HG03280 (cell line): ENCODE measurements at regions not wholly inside any gene's neighbourhood (a gene's known extent, or its start where the extent isn't known, plus 50 kb on each side); places are given as distances from the start of the nearest gene placed in this dataset.
"Not testable (repeated sequence)": the region's sequence is repeated elsewhere in the genome, so short reads cannot be mapped to it uniquely, and the experiment has no call there.

Source experiments
- ATAC-seq: cut with Tn5 transposase; IDR thresholded peaks from one replicate; pipeline ENCODE4 v1.9.1; 2021; ENCODE audit warnings: mild to moderate bottlenecking, moderate library complexity; ENCODE audit not compliant: unreplicated experiment

DNA sequence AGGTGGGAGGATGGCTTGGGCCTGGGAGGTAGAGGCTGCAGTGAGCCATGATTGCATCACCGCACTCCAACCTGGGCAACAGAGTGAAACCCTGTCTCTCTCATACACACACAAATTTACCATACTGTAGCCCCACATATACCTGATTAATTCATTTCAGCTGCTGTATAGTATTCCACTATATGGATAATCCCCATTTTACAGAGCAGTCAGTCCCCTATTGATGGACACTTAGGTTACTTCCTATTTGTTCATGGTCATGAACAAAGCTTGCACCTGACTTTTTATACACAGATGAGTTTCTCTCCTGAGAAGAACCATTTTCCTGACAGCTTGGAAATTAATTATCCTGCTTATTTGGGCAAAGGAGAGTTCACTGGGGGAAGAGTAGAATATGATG lies 59.2 kb downstream of the EMX2 start:
- no peak for ATAC-seq

DNA sequence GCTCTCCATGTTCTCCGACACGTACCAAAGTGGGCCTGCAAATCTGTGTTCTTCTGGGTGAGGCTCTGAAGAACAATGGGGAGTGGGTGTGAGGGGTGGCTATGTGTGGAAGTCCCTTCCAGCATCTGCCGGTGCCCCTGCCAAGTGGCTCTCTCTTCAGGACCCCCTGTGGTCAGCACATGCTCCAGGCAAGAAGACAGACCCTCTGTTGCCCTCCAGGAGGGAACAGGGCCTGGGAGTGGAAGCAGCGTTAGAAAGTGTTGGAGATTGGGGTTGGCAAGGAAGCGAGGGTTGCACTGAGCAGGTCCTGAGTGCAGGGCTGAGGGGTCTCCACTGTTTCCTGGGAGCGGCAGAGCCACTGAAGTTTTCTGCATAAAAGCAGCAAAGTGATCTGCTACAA lies 60.5 kb downstream of the EMX2 start:
- ATAC-seq: no peak

DNA sequence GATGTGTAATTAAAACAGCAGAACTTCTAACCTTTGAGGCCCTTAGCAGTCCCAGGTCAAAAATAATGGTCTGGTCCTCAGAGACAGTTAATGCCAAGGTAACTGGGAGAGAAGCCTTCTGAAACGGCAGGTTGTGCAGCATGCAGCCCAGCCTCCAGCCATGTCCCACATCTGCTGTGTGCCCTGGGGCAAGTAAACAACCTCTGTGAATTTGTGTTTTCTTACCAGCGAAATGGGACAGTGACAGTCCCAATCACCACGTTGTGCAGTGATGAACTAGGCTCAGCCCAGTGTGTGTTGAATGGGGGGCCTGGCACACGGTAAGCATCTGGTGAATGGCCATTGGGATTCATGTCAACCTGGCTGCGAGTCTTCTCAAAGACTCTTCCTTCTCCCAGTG lies 61.2 kb downstream of the EMX2 start:
- no peak for ATAC-seq

DNA sequence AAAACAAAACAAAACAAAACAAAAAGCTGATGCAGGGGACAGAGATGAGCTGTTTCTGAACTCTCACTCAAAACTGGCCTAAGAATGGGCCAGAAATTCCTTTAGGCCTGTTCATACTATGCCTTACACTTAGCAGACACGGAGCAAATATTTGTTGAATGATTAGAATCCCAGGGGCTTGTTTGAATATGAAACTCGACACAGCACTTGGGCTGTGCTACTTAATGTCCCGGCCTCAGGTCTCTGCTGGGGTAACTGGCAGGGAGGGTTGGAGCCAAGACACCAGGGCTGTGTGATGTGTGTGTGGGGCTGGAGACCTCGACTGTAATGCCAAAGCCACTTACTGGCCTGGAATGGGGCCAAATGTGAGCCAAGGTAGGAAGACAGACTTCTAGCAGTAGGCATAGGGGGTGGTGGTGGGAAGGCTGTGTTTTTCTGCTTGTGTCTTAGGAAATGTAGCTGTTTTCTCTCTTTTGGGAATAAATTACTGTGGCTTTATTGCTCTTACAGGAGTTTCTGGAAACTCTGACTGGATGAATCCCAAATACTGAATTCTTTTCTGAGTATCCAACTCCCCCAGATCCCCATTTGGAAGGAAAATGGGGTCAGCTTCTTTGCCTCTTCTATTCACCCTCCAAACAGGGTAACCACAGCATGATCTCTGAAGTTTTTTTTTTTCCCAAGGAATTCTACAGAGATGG lies 66.7 kb downstream of the EMX2 start:
- peak; percentile 72 for ATAC-seq

DNA sequence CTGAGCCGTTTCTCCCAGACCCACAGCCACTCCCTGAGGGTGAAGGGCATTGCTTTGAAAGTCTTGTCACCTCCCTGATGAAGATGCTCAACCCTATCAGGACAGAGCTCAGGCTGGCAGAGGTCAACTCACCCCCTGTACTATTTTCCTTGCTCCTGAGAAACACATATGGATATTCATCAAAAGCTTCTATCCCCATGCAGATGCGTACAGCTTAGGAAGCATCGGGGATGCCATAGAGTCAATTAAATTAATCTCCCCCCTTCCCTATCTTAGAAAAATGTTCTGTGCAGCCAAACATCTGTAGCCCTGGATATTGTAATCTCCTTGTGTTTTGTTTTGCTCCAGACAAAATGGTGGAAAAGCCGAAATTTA lies 67.2 kb downstream of the EMX2 start:
- no peak for ATAC-seq

DNA sequence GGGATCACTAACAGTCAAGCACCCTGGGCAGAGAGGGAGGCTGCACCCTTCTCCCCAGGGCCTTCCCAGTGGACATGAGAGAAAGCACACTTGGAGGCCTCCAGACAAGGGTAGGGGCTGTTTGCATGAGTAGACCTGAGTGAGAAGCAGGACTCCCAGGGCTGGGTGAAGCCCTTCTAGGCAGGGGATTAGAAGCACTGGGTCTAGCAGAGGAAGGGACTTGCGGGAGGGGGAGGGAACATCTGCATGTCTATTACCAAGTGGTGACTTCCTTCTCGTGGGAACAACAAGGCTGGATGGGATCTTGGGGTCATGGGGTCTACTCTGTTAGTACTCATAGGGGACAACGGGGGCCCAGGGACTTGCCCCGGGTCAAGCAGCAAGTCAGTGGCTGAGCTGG lies 67.8 kb downstream of the EMX2 start:
- no peak for ATAC-seq

DNA sequence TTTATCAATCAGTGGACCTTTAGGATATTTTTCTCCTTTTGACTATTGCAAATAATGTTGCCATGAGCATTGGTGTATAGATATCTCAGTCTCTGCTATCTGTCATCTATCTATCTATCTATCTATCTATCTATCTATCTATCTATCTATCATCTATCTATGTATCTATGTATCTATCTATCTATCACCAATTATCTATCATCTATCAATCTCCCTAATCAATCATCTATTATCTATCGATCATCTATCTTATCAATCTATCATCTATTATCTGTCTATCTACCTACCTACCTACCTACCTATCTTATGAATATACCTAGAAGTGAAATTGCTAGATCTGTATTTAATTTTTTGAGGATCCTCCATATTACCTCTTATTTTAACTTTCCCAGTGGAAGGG lies 69.6 kb downstream of the EMX2 start:
- no peak for ATAC-seq

DNA sequence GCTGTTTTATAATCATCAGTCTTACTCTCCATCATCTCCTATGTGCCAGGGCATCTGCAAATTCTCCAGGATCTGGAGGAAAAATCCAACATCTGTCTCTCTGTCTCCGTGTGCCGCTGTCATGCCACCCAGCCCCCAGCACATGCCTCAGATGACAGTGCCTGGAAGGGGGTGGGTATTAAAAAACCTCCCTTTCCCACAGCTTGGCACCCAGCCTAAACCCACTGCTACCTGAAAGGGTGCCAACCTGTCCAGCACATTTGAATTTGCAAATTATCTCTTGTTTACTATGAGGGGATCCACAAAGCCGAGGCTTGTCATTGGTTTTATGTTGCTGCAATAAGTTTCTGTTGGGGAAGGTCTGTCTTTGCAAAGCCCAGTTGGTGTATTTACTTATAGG lies 73.1 kb downstream of the EMX2 start:
- no peak for ATAC-seq

DNA sequence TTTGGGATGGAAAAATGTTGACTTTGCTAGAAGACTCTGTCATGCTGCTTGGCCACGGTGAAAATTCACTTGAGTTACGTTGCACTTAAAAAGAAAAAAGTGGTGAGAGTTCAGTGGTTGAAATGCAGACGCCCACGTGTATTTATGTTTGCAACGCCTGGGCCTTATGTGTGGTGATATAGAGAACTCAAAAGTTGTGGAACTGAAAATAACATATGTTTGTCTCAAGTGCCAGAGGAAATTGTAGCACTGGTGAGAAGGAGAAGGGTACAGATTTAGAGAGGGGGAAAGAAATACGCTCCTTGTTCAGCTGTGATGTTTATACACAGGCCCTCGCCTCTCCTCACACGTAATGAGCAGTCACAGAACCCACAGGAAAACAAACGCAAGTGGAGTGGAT lies 73.6 kb downstream of the EMX2 start:
- ATAC-seq: peak; percentile 84

DNA sequence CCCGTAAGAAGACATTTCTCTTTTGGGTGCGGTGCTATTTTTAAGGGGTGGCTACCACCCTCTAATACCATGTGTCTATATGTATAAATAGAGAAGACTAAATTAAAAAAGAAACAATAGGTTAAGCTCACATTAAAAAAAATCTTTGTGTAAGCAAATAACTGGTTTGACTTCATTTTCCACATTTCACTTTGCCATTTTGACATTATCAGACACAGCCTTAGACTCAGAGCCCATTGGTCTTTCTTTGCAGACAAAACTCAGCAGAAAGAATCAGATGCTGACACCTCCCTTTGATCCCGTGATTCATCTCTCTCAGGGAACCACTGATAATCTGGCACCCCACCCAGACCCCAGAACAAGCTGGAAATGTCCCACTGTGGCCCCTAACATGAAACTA lies 74.5 kb downstream of the EMX2 start:
- no peak for ATAC-seq

DNA sequence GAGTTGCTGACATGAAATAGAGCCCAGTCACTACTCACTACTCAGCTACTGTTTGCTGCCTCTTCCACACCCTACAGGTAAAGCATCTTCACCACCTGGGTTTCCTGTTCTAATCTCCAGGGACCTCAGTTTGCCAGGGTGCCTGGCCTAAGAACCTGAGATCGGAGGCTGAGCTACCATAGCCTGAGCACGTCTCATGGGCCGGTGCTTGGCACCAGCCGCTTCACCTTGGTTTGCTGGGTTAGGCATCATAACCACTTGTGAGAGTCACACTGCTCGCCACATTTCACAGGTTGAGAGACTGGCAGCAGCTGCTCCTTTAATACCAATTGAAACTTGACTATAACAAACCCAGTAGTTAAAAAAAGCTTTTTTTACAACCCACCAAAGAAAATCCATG lies 75.1 kb downstream of the EMX2 start:
- no peak for ATAC-seq

DNA sequence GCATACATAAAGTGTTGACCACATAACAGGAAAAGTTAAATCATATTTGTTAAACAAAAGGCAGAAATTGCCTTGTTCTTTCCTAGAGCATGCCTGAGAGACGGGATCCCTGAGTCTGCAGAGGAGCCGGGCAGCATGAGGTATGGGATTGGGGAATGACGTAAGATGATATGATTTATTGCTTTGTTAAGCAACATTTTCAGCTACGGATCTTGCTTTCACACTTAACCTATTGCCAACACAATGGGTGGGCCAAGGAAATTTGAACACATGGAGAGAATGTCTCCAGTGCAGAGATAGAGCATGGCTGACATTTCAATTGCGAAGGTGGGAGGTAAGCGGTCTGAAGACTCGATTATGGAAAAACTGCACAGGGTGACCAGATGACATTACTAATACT lies 76.7 kb downstream of the EMX2 start:
- ATAC-seq: no peak

DNA sequence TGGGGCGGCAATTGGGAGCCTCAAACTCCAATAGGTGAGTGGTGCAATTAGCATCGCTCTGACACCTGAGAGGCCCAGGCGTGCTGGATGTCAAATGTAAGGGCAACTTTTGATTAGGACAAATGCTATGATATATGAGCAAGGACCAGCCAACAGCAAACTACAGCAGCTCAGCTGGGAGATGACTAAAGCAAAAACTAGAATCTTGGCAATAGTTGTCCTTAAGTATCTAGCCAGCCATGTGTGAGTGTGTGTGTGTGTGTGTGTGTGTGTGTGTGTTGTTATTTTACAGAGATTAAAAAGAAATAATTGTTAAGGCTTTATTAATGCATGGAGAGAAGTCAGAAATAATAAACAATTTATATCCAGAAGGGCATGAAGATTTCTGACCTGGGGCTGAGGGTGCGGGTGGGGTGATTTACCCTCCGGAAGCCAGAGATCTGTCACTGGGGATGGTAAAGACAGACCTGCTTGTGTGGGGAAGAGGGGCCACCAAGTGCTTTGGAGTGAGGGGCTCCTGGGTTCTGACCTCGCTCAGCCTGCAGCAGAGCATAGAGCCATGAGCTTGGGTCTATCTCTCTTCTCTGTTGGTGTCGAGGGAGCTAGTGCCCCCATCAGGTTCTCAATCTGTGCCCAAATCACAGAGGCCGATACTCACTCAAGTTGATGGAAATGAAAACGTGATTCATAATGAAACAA lies 77.3 kb downstream of the EMX2 start:
- ATAC-seq: no peak

DNA sequence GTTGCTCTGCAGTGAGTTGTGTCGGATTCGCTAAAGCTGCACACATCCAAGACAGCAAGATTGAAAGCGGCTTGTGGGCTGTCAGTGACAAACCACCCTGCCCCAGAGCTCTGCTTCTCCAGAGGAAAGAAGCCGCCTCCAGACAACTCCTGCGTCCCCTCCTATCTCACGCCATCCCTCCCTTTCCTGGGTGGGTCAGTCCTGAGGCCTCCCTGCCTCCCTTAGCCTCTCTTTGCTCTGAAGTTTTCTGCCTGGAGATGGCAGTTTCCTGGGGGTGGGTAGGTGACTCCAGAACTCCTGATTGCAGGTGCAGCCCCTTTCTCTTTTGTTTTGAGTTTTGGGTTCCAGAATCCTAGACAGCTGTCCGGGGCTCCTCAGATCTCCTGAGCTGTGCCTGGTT lies 78.7 kb downstream of the EMX2 start:
- ATAC-seq: no peak

DNA sequence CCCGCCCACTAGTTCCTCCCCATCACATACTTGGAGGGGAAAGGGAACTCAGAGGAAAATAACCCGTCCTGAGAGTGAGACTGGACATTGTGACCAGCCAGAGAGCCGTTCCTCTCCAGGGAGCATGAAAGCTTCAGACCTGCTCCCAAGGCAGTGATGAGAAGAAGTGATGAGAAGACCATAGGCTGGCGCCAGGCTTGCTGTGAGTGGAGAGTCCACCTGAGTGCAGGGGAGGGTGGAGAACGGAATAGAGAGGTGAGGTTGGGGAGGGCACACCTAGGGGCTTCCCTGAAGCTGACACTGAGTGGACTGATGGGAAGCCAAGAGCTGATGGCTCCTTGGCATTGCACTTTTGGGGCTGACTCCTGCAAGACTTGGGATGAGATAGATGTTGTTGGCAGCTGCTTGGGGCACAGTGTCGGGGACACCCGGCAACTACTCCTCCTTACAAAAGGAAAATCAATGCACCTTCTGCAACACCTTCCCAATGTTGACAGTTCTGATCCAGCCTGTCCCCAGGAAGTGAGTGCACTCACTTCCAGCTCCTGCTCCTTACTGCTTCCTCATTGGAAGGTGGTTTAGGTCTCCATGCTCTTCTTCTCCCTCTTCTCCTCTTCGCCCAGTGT lies 79.4 kb downstream of the EMX2 start:
- no peak for ATAC-seq

DNA sequence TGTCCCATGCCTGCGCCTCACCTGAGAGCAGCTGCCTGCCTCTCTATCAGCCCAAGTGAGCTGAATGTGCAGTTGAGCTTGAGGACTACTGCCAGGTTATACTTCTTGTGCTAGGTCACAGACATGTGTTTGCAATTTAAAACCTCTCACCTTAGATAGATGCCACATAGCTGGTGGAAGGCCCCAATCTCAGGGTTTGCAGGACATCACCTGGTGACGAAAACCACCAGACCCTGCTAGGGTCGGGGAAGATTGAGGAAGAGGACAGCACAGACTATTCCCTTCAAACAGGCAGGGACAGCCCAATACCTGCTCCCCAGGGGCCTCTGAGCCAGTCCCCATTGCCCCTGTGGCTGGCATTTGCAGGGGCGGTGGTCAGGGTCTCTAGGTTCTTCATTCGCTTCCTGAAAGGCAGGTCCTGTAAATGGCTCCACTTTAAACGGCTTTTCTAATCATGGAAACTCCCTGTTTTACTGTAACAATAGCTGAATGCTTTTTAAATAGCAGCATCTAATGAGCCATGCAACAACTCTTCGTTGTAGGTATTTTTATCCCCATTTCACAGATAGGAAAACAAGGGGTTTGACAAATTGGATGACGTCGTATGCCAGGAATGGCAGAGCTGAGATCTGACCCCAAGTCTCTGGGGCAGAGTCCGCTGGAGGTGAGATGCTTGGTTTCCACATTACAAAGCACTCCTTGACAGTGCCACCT lies 80.1 kb downstream of the EMX2 start:
- no peak for ATAC-seq

DNA sequence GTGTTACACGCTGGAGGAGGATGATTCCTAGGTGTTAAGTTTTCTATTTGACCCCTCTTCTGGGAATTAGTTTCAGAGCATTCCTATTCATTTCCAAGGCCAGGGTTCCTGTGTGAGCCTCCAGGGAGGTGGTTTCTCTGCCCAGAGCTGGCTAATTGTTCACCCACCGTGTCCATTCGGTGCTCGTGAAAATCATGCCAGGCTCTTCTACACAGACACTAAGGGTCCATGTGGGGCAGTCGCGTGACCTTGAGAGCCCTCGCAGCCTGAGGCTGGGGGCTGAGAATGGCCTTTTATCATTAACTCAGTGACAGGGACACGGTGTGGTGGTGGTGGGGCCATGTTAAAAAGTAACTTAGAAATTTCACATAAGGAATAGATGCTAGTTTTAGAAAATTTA lies 83.7 kb downstream of the EMX2 start:
- no peak for ATAC-seq

DNA sequence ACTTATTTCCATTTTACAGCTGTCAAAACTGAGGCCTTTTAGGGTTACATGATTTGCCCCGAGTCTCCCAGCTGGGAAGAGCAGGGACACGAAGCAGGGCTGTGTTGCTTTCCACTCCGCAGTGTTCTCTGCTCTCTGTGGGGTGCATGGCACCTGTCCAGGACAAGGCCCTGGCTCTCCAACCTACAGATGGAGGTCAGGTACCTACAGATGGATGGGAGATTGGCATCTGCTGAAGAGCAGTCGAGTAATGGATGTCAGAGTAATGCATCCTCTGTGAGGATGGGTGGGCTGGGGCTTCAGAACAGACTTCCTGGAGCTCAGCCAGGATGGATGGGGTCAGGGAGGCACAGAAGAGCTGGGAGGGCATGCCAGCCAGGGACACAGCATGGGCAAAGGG lies 85.0 kb downstream of the EMX2 start:
- ATAC-seq: no peak

DNA sequence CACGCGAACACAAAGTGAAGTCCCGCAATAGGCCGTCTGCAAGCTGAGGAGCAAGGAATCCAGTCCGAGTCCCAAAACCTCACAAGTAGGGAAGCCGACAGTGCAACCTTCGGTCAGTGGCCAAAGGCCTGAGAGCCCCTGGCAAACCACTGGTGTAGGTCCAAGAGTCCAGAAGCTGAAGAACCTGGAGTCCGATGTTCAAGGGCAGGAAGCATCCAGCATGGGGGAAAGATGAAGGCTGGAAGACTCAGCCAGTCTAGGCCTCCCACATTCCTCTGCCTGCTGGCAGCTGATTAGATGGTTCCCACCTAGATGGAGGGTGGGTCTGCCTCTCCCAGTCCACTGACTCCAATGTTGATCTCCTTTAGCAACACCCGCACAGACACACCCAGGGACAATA lies 87.2 kb downstream of the EMX2 start:
- ATAC-seq: not testable (repeated sequence)

DNA sequence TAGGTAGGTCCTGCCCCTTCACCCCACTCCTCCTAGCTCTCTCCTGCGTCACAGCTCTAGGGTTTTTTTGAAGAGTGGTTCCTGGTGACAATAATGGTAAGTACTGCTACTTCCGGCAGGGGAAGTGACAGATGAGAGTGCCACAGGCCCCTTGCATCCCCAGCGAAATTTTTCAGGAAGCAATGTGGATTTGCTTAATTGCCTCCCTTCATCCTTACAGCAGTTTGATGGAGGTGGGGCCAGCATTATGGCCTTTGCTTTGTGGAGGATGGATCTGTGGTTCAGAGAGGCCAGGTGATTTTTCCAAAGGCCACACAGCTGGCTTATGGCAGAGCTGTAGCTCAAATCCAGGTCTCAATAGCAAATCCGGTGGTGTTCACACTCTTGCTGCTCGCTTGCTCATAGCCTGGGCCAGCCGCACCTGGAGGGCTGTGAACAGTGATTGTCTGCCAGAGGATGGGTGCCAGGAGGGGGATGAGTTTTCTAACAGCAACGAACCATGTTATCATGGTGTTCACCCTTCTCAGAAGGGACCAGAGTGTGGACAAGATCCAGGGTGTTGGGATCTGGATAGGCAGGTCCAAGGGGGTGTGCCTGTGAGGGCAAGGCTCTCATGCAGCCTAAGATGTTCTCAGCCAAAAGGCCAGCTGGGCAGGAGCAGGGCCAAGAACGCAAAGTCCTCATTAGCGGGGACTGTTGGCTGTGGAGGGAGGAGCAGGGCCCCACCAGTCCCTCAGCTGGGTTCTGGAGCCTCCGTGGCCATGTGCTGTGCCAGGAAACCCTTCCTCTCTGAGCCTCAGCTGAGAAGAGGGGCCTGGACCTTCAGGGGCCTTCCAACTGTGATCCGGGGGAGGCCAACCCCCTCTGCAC lies 89.0 kb downstream of the EMX2 start:
- ATAC-seq: no peak

DNA sequence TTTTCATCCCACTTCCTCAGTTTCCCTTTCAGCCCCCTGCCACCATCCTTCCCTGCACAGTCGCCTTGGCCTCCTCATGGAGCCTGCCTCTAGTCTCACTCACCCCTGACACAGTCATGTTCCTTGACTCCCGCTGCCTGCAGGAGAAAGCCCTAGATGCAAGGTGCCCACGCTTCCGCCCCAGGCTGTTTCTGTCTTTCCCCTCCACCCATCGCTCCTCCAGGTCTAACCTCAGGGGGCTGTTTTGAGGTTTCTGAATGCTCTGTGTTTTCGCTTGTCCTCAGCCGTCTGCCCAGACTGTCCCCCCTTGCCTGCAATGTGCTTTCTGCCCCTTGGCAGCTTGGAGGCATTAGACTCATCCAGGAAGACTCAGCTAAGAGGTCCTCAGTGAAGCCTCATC lies 89.9 kb downstream of the EMX2 start:
- no peak for ATAC-seq
